HepG2 (cell line): ENCODE measurements at regions not wholly inside any gene's neighbourhood (a gene's known extent, or its start where the extent isn't known, plus 50 kb on each side); places are given as distances from the start of the nearest gene placed in this dataset.

Experiments used
- CBX2 ChIP-seq, 2 experiments: fragments of 200-600 bp in 1 of 2; sonication (generic); formaldehyde crosslinking in 1 of 2; IDR thresholded peaks; 2 replicates each; pipeline versions ENCODE4 v1.7.0 to v1.8.1; 2018 to 2022; ENCODE audit warnings: low read depth in 2 of 2, low read length in 1 of 2, mild to moderate bottlenecking in 1 of 2, missing genetic modification reagents in 1 of 2
- E2F5 ChIP-seq: sonication (generic); formaldehyde crosslinking; conservative IDR thresholded peaks from 2 replicates; pipeline ENCODE4 v1.4.0; 2020; ENCODE audit warnings: missing genetic modification reagents
- MAFK ChIP-seq, 2 experiments: IDR thresholded peaks in 1 of 2; conservative IDR thresholded peaks in 1 of 2; 2 replicates each; pipeline ENCODE4 v1.6.1; 2011; ENCODE audit warnings: improper control_type of control experiment in 2 of 2, low read length in 2 of 2
- MED8 ChIP-seq: sonication (generic); formaldehyde crosslinking; IDR thresholded peaks from 2 replicates; pipeline ENCODE4 v1.8.1; 2023; ENCODE audit warnings: mild to moderate bottlenecking, missing genetic modification reagents; ENCODE audit not compliant: insufficient replicate concordance
- MYC ChIP-seq: sonication (generic); formaldehyde crosslinking; IDR thresholded peaks from 2 replicates; pipeline ENCODE4 v1.9.0; 2021; ENCODE audit warnings: missing genetic modification reagents, borderline replicate concordance
- POLR2A ChIP-seq, 2 experiments: IDR thresholded peaks; 2 replicates each; pipeline ENCODE4 v1.6.1; 2011; ENCODE audit warnings: low read depth in 2 of 2, low read length in 2 of 2, mild to moderate bottlenecking in 1 of 2, moderate library complexity in 1 of 2; ENCODE audit not compliant: insufficient read depth in 1 of 2
- TCF12 ChIP-seq, 2 experiments: fragments of 450-650 bp in 1 of 2; sonication (generic) in 1 of 2; formaldehyde crosslinking in 1 of 2; IDR thresholded peaks; 2 replicates each; pipeline versions ENCODE4 v1.6.1 to v1.8.0; 2017 to 2022; ENCODE audit warnings: antibody characterized with exemption in 1 of 2, mild to moderate bottlenecking in 1 of 2, missing genetic modification reagents in 1 of 2, moderate library complexity in 1 of 2
- ZNF607 ChIP-seq: sonication (generic); formaldehyde crosslinking; IDR thresholded peaks from 2 replicates; pipeline ENCODE4 v1.5.1; 2020; ENCODE audit warnings: missing genetic modification reagents, mild to moderate bottlenecking, borderline replicate concordance

- TF ChIP-seq MED8 (CRISPR knock-in tag) = no peak
- TF ChIP-seq TCF12 (IDR thresholded peaks at IDR 0.05) = no peak
- TF ChIP-seq TCF12 (CRISPR knock-in tag; IDR thresholded peaks at IDR 0.05) = no peak
- TF ChIP-seq CBX2 (IDR thresholded peaks at IDR 0.05; ENCODE audit: low read depth, low read length) = no peak
- TF ChIP-seq CBX2 (CRISPR knock-in tag; IDR thresholded peaks at IDR 0.05; ENCODE audit: low read depth) = no peak
- TF ChIP-seq ZNF607 (CRISPR knock-in tag) = no peak
- TF ChIP-seq POLR2A (IDR thresholded peaks at IDR 0.05; ENCODE audit: insufficient read depth in 1 of 2, low read depth in 2 of 2, low read length in 2 of 2) = no peak
- TF ChIP-seq E2F5 (CRISPR knock-in tag) = no peak
- peak; percentile 68 to 74 for TF ChIP-seq MAFK (conservative IDR thresholded peaks at IDR 0.05 in 1 of 2, IDR thresholded peaks at IDR 0.05 in 1 of 2; ENCODE audit: low read length in 2 of 2)
- no peak for TF ChIP-seq MYC (CRISPR knock-in tag)
Observed at GRCh38 chr2:187710791-187711521, 156.7 kb upstream of the TFPI start.
